Thoracic aorta (tissue), 2 donors: ENCODE measurements at regions not wholly inside any gene's neighbourhood (a gene's known extent, or its start where the extent isn't known, plus 50 kb on each side); places are given as distances from the start of the nearest gene placed in this dataset.
"Not testable (repeated sequence)": the region's sequence is repeated elsewhere in the genome, so short reads cannot be mapped to it uniquely, and the experiment has no call there.

Experiments used
- ATAC-seq: fragments of 150-250 bp; one replicate; pipeline ENCODE4 v1.8.0; 2017; ENCODE audit warnings: low read depth; ENCODE audit not compliant: insufficient number of reproducible peaks, low FRiP score
- DNase-seq: peaks from one replicate; pipeline ENCODE4 v3.0.0-alpha.2; 2020; ENCODE audit warnings: low spot score
- H3K27ac ChIP-seq, 2 donors: fragments of 200-600 bp; sonication (generic); 1 replicate in 1 of 2; 2 replicates in 1 of 2; pipeline ENCODE4 v1.5.1; 2016; ENCODE audit warnings: mild to moderate bottlenecking in 2 of 2, moderate library complexity in 2 of 2
- H3K27me3 ChIP-seq: fragments of 200-600 bp; sonication (generic); replicated peaks from 2 replicates; pipeline ENCODE4 v1.6.0; 2016; ENCODE audit warnings: mild to moderate bottlenecking; ENCODE audit not compliant: insufficient read depth
- H3K36me3 ChIP-seq: fragments of 200-600 bp; sonication (generic); one replicate; pipeline ENCODE4 v1.5.1; 2016
- H3K4me1 ChIP-seq, 2 donors: fragments of 200-600 bp; sonication (generic); 1 replicate in 1 of 2; 2 replicates in 1 of 2; pipeline versions ENCODE4 v1.5.1 to v1.6.0; 2016; ENCODE audit warnings: low read depth in 2 of 2, mild to moderate bottlenecking in 1 of 2; ENCODE audit not compliant: control insufficient read depth in 1 of 2
- H3K4me3 ChIP-seq: fragments of 200-600 bp; sonication (generic); 2 replicates; pipeline ENCODE4 v1.5.1; 2016; ENCODE audit warnings: mild to moderate bottlenecking
- H3K9me3 ChIP-seq: fragments of 200-600 bp; sonication (generic); 2 replicates; pipeline ENCODE4 v1.5.1; 2016
- CTCF ChIP-seq: fragments of 200-600 bp; sonication (generic); IDR thresholded peaks from one replicate; pipeline ENCODE4 v1.5.1; 2019; ENCODE audit warnings: antibody characterized with exemption

DNA sequence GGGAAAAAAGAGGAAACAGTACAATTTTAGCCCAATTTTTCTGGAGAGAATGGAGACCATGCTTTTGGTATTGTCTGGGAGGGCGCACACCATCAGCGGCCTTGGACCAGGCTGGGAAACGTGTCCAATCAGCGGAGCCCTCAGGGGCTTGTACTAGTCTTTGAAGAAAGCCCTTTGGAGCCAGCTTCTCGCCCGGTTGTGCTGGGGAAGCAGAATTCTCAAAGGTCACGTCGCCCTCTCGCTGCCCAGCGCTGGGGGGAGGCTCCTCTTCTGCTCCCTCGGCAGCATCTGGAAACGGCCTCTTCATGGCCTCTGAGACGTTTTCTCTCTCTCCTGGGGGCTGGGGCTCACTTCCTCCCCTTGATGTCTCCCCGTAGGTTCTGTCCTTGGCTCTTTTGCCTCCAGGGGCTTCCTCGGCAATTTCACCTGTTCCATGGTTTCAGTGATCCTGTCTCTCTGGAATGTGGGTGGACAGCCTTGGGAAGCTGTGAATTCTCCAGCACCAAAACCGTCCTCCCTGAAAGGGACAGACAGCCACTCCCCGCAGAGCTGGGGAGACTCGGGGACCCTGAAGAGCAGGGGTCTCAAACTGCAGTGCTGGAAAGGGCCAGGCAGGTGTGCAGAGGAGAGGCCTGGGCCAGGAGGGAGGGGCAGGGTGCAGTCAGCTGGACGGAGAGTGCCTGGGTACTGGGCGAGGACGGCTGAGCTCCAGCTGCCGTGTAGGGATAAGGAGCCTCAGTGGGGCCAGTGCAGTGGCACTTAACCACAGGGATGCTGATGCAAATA is 80.2 kb downstream of the RPS6KA4 start:
- H3K4me3 ChIP-seq: no peak overlapping the region
- H3K27me3 ChIP-seq: no peaks in the 10 kb centered on the region
- DNase-seq (no peak), ATAC-seq (no peak)
- H3K9me3 ChIP-seq: no peaks in the 10 kb centered on the region
- H3K4me1 ChIP-seq: peaks cover 4 to 46% of the 10 kb centered on the region in 2 donors
- no peak for TF ChIP-seq CTCF
- H3K36me3 ChIP-seq: no peaks in the 10 kb centered on the region
- no peak overlapping the region for H3K27ac ChIP-seq

- ATAC-seq, H3K27me3 ChIP-seq, DNase-seq: not testable (repeated sequence)
Measured at GRCh38 chr11:64439772-64440491, 81.0 kb downstream of the RPS6KA4 start.

DNA sequence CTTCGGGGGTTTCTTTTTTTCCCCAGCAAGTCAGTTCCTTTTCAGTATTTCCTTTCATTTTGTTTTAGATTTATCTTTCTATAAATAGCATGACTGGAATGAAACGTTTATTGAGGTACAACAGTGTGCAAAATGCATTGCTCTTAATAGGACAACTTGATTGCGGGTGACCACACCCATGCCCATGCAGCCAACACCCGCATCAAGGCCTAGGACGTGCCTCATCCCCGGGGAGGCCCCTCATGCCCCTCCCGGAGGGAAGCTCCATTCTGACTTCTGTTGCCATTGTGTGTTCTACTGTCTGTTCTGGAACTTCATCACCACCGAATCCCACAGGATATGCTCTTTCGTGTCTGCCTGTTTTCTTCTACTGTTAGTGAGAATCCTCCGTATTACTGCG is 82.2 kb downstream of the RPS6KA4 start:
- TF ChIP-seq CTCF: no peak
- ATAC-seq: no peak
- H3K27ac ChIP-seq: no peak overlapping the region

More at GRCh38 chr11:64439772-64440491, 81.0 kb downstream of the RPS6KA4 start:
- H3K9me3 ChIP-seq, H3K27ac ChIP-seq, H3K4me3 ChIP-seq, H3K36me3 ChIP-seq: not testable (repeated sequence)
- H3K4me1 ChIP-seq: peaks cover 4 to 45% of the 10 kb centered on the region in 2 donors

GRCh38 chr11:64443001-64443400 is 84.0 kb downstream of the RPS6KA4 start:
- Histone ChIP-seq H3K27ac (no peak overlapping the region), H3K27me3 (no peaks in the 10 kb centered on the region), H3K9me3 (no peaks in the 10 kb centered on the region), H3K36me3 (no peaks in the 10 kb centered on the region), H3K4me1 (peaks cover 10 to 42% of the 10 kb centered on the region in 2 donors), H3K4me3 (no peak overlapping the region)
- no peak for ATAC-seq
- TF ChIP-seq CTCF: no peak
- DNase-seq: no peak

More for the DNA sequence above, 82.2 kb downstream of the RPS6KA4 start:
- no peaks in the 10 kb centered on the region for H3K9me3 ChIP-seq
- DNase-seq: no peak
- H3K4me1 ChIP-seq: peaks cover 4 to 36% of the 10 kb centered on the region in 2 donors
- no peaks in the 10 kb centered on the region for H3K36me3 ChIP-seq
- no peak overlapping the region for H3K4me3 ChIP-seq
- H3K27me3 ChIP-seq: no peaks in the 10 kb centered on the region

DNA sequence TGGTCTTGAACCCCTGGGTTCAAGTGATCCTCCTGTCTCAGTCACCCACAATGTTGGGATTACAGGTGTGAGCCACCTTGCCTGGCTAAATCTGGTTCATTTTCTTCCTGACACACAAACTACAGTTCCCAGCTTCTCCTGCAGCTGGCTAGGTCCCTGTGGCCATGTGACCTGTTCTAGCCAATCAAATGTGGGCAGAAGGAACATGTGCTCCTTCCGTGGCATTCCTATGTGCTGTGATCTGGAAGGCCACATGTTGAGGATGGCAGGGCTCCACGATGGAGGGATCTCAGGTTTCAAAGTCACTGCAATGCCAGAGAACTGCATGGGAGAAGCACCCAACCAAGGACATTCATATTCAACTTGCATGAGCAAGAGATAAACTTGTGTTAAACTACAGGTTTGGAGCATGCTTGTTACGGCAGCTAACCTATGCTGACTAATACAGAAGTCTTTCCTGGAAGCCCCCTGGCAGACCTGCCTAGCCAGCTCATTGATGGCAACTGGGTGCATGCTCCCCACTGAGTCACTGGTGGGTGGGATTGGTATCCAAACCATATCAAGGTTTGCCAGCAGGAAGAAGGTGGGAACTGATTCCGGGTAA is 86.0 kb downstream of the RPS6KA4 start:
- ATAC-seq (no peak), DNase-seq (no peak)
- H3K36me3 ChIP-seq: no peaks in the 10 kb centered on the region
- no peak for TF ChIP-seq CTCF
- no peak overlapping the region for H3K4me3 ChIP-seq
- no peak overlapping the region for H3K27ac ChIP-seq
- H3K9me3 ChIP-seq: no peaks in the 10 kb centered on the region
- H3K4me1 ChIP-seq: peaks cover 26 to 61% of the 10 kb centered on the region in 2 donors
- H3K27me3 ChIP-seq: no peaks in the 10 kb centered on the region
